Cardiac muscle cell (in vitro differentiated cells and primary cell): ENCODE measurements at regions not wholly inside any gene's neighbourhood (a gene's known extent, or its start where the extent isn't known, plus 50 kb on each side); places are given as distances from the start of the nearest gene placed in this dataset.
A peak's percentile ranks its signal among the peaks of the same experiment; 100 is the strongest.

Source experiments
- DNase-seq, 2 donors: peaks; one replicate each; pipeline versions ENCODE4 v3.0.0 to v3.0.0-alpha.2; 2010 to 2017; ENCODE audit warnings: low read depth in 1 of 2, low spot score in 1 of 2
- H3K27ac ChIP-seq: fragments of 200-600 bp; sonication (generic); 2 replicates; pipeline ENCODE4 v1.5.1; 2016
- H3K27me3 ChIP-seq: fragments of 200-600 bp; sonication (generic); 2 replicates; pipeline ENCODE4 v1.6.0; 2016; ENCODE audit warnings: control low read depth
- H3K36me3 ChIP-seq: fragments of 200-600 bp; sonication (generic); 2 replicates; pipeline ENCODE4 v1.5.1; 2016; ENCODE audit warnings: control low read depth
- H3K4me1 ChIP-seq: fragments of 200-600 bp; sonication (generic); 2 replicates; pipeline ENCODE4 v1.8.1; 2017; ENCODE audit warnings: low read depth, mild to moderate bottlenecking, mixed run types
- H3K4me3 ChIP-seq: fragments of 200-600 bp; sonication (generic); 2 replicates; pipeline ENCODE4 v1.5.1; 2016; ENCODE audit warnings: mild to moderate bottlenecking
- H3K9me3 ChIP-seq: fragments of 200-600 bp; sonication (generic); 2 replicates; pipeline ENCODE4 v1.5.1; 2017; ENCODE audit warnings: low read depth, mild to moderate bottlenecking, control low read depth
- TF ChIP-seq, protein P1 (sequence below): IDR thresholded peaks from 2 replicates; pipeline ENCODE4 v1.5.1; 2012; ENCODE audit warnings: low read depth, mild to moderate bottlenecking, low read length

DNA sequence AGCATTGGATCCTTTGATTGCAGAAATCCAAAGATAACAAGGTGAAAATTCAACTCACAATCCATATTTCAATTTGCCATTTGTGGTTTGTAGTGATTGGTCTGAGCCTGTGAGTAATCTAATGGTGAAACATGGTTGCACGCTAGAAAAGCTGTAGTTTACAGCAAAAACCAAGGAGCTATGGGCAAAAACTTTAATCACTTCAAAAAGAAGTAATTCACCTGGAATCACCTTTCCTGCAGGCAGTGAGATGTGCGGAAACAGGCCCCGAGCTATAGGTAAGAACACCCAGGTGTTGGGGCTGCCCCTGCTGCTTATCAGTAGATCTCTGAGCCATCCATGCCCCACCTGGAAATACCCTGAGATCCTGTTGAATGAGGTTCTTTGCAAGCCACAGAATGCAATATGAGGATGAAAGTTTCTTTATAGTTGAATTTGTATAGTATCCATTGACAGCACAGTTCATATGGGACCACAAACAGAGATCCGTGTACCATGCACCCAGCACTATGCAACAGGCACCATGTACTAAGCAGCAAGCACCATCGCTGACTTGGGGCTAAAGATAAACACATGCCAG lies 208.2 kb downstream of the SPP2 start:
- no peak for DNase-seq
- Histone ChIP-seq H3K27ac (no peak overlapping the region), H3K36me3 (no peaks in the 10 kb centered on the region), H3K27me3 (no peaks in the 10 kb centered on the region), H3K4me3 (no peak overlapping the region), H3K4me1 (no peaks in the 10 kb centered on the region), H3K9me3 (no peaks in the 10 kb centered on the region)
- TF ChIP-seq, protein P1, sequence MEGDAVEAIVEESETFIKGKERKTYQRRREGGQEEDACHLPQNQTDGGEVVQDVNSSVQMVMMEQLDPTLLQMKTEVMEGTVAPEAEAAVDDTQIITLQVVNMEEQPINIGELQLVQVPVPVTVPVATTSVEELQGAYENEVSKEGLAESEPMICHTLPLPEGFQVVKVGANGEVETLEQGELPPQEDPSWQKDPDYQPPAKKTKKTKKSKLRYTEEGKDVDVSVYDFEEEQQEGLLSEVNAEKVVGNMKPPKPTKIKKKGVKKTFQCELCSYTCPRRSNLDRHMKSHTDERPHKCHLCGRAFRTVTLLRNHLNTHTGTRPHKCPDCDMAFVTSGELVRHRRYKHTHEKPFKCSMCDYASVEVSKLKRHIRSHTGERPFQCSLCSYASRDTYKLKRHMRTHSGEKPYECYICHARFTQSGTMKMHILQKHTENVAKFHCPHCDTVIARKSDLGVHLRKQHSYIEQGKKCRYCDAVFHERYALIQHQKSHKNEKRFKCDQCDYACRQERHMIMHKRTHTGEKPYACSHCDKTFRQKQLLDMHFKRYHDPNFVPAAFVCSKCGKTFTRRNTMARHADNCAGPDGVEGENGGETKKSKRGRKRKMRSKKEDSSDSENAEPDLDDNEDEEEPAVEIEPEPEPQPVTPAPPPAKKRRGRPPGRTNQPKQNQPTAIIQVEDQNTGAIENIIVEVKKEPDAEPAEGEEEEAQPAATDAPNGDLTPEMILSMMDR: no peak

DNA sequence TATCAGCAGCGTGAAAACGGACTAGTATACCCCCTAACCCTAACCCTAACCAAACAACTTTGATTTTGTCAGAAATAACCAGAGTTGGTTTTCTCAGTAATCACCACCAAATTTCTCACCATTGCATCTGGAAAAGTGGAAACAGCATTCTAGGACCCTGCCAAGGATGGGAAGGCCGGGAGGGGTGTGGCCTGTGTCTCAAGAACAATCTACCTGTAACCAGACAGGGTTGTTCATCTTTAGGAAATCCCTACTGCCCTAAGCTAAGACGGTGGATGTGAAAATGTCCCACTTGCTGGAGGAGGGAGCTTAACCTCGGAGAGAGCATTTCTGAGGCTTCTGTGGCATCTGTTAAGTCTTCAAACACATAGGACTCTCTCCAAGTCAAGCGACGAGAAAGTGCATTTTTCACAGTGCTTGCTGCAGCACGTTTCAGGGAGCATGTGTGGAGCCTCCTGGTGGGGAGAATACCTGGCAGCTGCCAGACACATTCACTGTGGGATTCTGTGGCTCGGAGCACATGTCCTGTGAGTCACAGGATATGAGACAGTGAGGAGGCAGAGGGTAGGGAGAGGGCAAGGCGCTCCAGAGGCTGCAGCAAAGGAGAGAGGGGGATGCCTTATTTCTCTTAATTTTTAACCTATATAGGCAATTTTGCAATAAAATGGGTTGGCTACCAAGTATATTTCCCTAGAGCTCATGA lies 207.5 kb downstream of the SPP2 start:
- Histone ChIP-seq H3K36me3 (no peaks in the 10 kb centered on the region), H3K27me3 (no peaks in the 10 kb centered on the region), H3K4me1 (no peaks in the 10 kb centered on the region), H3K9me3 (no peaks in the 10 kb centered on the region), H3K27ac (no peak overlapping the region), H3K4me3 (no peak overlapping the region)
- TF ChIP-seq, protein P1: peak; percentile 80
- DNase-seq: peak; percentile 34 to 94

DNA sequence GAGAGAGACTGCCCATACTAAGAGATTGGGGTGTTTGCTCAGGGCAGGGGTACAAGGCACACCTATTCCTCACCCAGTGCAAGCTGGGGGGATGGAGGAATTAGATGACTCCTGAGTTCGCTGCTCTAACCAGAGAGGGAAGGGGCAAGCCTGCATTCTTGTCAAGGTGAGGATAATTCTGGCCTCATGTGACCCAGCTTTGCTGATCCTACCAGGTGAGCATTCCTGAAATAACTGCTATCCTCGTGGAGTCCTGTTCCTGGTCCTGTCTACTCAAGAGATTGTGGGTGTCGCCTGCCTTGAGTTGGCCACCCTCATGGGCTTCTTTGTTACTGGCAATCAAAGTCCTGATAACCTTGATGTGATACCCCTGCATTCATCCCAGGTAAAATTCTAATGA lies 206.0 kb downstream of the SPP2 start:
- H3K36me3 ChIP-seq: no peaks in the 10 kb centered on the region
- no peak overlapping the region for H3K27ac ChIP-seq
- TF ChIP-seq, protein P1: no peak
- H3K4me1 ChIP-seq: no peaks in the 10 kb centered on the region
- no peaks in the 10 kb centered on the region for H3K9me3 ChIP-seq
- no peak for DNase-seq
- H3K4me3 ChIP-seq: no peak overlapping the region
- no peaks in the 10 kb centered on the region for H3K27me3 ChIP-seq

DNA sequence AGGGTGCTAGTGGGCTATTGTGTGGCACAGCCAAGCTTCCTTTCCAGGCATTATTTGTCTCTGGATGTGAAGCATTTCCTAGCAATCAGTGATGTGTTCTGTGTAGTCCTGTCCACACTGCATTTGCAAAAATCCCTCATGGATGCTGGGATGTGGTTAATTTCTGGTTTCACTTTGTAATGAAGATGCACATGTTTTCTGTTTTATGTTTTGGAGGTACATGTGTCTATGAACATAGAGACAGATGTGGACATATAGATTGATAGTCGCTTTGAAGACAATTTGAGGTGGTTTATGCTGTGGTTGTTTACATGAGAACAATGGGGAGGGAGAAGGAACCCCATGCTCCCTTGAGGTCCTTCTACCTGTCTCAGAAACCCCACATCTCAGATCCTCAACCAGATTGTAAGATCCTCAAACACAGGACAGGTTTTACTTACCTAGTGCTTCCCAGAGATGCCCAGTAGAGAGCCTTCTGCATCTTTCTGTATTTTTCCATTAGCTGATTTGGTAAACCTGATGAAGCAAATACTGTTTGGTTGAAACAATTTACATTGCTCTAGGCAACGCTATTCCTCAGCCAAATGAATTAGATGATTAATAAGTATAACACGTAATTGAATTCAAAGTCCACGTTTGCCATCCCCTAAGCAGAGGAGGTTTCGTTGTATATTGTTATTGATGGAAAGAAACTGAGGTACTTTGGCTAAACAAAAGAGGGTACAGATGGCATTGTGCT lies 204.4 kb downstream of the SPP2 start:
- H3K27me3 ChIP-seq: no peaks in the 10 kb centered on the region
- no peak overlapping the region for H3K4me3 ChIP-seq
- TF ChIP-seq, protein P1: no peak
- H3K36me3 ChIP-seq: no peaks in the 10 kb centered on the region
- H3K9me3 ChIP-seq: no peaks in the 10 kb centered on the region
- DNase-seq: no peak
- no peaks in the 10 kb centered on the region for H3K4me1 ChIP-seq
- no peak overlapping the region for H3K27ac ChIP-seq

- Histone ChIP-seq H3K4me1 (no peaks in the 10 kb centered on the region), H3K9me3 (no peaks in the 10 kb centered on the region), H3K4me3 (no peak overlapping the region), H3K27me3 (no peaks in the 10 kb centered on the region), H3K27ac (no peak overlapping the region), H3K36me3 (no peaks in the 10 kb centered on the region)
- TF ChIP-seq, protein P1: no peak
- DNase-seq: no peak
Measured at GRCh38 chr2:234252772-234253171, 202.3 kb downstream of the SPP2 start.
